Right lobe of liver (tissue), 6 donors: ENCODE measurements at regions not wholly inside any gene's neighbourhood (a gene's known extent, or its start where the extent isn't known, plus 50 kb on each side); places are given as distances from the start of the nearest gene placed in this dataset.

Experiments used
- ATAC-seq, 4 donors: fragments of 200-7000 bp; cut with Tn5 transposase; one replicate each; pipeline ENCODE4 v1.9.1; 2020; ENCODE audit warnings: mild to moderate bottlenecking in 4 of 4, moderate library complexity in 4 of 4
- DNase-seq, 3 donors: peaks; one replicate each; pipeline ENCODE4 v3.0.0-alpha.2; 2020
- H3K27ac ChIP-seq, 3 donors: fragments of 200-600 bp; one replicate each; pipeline ENCODE4 v1.8.0; 2022
- H3K27me3 ChIP-seq, 2 donors: fragments of 200-600 bp; one replicate each; pipeline ENCODE4 v1.8.0; 2022
- H3K36me3 ChIP-seq, 4 donors: fragments of 200-600 bp; sonication (generic) in 1 of 4; one replicate each; pipeline versions ENCODE4 v1.5.1 to v1.8.0; 2017 to 2022; ENCODE audit warnings: control low read depth in 1 of 4
- H3K4me1 ChIP-seq, 4 donors: fragments of 200-600 bp; sonication (generic) in 1 of 4; one replicate each; pipeline versions ENCODE4 v1.5.1 to v1.8.0; 2017 to 2022; ENCODE audit warnings: control low read depth in 1 of 4
- H3K4me3 ChIP-seq, 3 donors: fragments of 200-600 bp; one replicate each; pipeline ENCODE4 v1.8.0; 2022
- H3K9me3 ChIP-seq, 4 donors: fragments of 200-600 bp; sonication (generic) in 1 of 4; one replicate each; pipeline versions ENCODE4 v1.5.1 to v1.8.0; 2017 to 2022; ENCODE audit warnings: control low read depth in 1 of 4
- POLR2A ChIP-seq: fragments of 450-650 bp; IDR thresholded peaks from one replicate; pipeline ENCODE4 v1.6.1; 2017; ENCODE audit warnings: antibody characterized with exemption, mild to moderate bottlenecking
- WGBS: methylation state at CpG from one replicate; pipeline ENCODE4 v1.1.6; 2018; ENCODE audit warnings: low coverage, low lambda C conversion rate; ENCODE audit not compliant: insufficient coverage; ENCODE audit errors: missing lambda C conversion rate; 5-methylcytosine and 5-hydroxymethylcytosine counted together
- intact Hi-C, 2 donors: fragments of 100-400 bp; cut with DNase I; formaldehyde crosslinking; loops; one replicate each; pipeline versions ENCODE4 v1.11.2 to v1.14.1; 2022
- TF ChIP-seq, protein P1 (sequence below), 4 donors: fragments of 200-600 bp in 3 of 4; fragments of 450-650 bp in 1 of 4; IDR thresholded peaks; one replicate each; pipeline versions ENCODE4 v1.5.1 to v1.8.0; 2016 to 2022; ENCODE audit warnings: antibody characterized with exemption in 4 of 4, mild to moderate bottlenecking in 2 of 4
- donor health status: DM: no; HTN: yes; CAD: no.
- donor health status: DM: no; HTN: no; CAD: no.
- donor health status: DM: no; HTN: no; CAD: no.
- donor health status: DM: no; HTN: yes; CAD: no.
- donor health status: DM: no; HTN: yes; CAD: no.

DNA sequence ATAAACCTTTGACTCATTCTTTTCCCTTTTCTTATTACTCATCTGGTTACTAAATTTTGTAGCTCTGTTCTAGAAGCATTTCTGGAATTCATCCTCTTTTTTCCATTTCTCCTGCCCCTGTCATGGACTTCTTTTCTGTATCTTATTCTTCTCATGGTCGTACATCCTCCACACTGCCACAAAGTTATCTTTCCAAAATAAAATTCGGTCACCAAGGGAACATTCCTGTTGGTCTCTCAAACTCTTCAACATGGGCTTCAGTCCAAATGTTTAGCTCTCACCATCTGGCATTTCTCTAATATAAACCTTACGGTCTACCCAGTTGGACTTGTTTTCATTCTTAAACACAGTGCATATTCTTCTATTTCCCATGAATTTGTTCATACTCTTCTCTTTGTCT is 428.8 kb upstream of the ID4 start:
- WGBS, result 33% methylated on average over 3 of the region's 3 CpGs
- TF ChIP-seq, protein P1, sequence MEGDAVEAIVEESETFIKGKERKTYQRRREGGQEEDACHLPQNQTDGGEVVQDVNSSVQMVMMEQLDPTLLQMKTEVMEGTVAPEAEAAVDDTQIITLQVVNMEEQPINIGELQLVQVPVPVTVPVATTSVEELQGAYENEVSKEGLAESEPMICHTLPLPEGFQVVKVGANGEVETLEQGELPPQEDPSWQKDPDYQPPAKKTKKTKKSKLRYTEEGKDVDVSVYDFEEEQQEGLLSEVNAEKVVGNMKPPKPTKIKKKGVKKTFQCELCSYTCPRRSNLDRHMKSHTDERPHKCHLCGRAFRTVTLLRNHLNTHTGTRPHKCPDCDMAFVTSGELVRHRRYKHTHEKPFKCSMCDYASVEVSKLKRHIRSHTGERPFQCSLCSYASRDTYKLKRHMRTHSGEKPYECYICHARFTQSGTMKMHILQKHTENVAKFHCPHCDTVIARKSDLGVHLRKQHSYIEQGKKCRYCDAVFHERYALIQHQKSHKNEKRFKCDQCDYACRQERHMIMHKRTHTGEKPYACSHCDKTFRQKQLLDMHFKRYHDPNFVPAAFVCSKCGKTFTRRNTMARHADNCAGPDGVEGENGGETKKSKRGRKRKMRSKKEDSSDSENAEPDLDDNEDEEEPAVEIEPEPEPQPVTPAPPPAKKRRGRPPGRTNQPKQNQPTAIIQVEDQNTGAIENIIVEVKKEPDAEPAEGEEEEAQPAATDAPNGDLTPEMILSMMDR (IDR thresholded peaks at IDR 0.05), result no peak
- no peak for TF ChIP-seq POLR2A
- no peak overlapping the region for H3K4me3 ChIP-seq
- no peaks in the 10 kb centered on the region for H3K36me3 ChIP-seq
- H3K4me1 ChIP-seq, result no peaks in the 10 kb centered on the region
- H3K9me3 ChIP-seq, result no peaks in the 10 kb centered on the region
- ATAC-seq (no peak), DNase-seq (no peak)
- intact Hi-C loops, result no loop called here
- H3K27me3 ChIP-seq, result no peaks in the 10 kb centered on the region
- H3K27ac ChIP-seq, result no peak overlapping the region

DNA sequence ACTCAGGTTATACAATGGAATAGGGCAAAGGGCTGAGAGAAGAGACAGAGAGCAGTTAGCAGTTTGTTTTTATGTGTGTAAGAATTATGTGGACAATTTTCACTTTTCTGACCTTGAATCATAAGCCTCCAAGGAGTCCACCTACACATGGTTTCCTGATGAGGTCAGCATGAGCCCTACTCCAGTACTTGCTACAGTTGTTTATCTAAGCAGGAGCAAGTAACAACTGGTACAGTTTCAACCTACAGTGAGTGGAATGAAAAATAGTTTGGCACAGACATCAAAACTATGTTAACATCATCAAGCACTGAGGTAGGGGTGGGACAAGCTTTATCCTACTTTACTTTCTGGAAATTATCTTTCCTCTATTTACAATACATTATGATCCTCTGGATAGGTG is 426.7 kb upstream of the ID4 start:
- TF ChIP-seq, protein P1 (IDR thresholded peaks at IDR 0.05), result no peak
- no peak for TF ChIP-seq POLR2A
- H3K4me3 ChIP-seq, result no peak overlapping the region
- no peaks in the 10 kb centered on the region for H3K4me1 ChIP-seq
- no peak overlapping the region for H3K27ac ChIP-seq
- intact Hi-C loops, result no loop called here
- ATAC-seq (no peak), DNase-seq (no peak)
- H3K36me3 ChIP-seq, result no peaks in the 10 kb centered on the region
- no peaks in the 10 kb centered on the region for H3K27me3 ChIP-seq
- no peaks in the 10 kb centered on the region for H3K9me3 ChIP-seq

DNA sequence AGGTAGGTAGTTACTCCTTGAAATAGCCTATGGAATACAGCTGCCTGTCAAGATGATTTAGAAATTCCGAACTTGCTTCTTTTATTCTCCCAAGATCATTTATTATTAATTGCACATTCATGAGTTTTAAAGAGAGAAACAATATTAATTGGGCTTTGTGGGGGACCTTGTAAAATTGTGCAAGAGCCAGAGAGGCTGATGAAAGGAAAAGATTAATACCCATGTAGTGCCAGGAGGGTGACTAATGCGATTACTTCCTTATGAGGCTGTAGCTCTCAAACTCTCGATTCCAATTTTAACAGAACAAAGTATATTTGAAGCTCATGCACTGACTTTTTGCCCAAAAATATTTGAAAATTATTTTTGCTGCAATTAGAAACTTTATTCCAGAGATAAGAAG is 423.8 kb upstream of the ID4 start:
- Histone ChIP-seq H3K9me3 (no peaks in the 10 kb centered on the region), H3K4me1 (no peaks in the 10 kb centered on the region), H3K27me3 (no peaks in the 10 kb centered on the region), H3K27ac (no peak overlapping the region), H3K4me3 (no peak overlapping the region), H3K36me3 (no peaks in the 10 kb centered on the region)
- WGBS, result 43% methylated on average over 2 of the region's 3 CpGs
- TF ChIP-seq POLR2A, result no peak
- TF ChIP-seq, protein P1 (IDR thresholded peaks at IDR 0.05), result no peak
- ATAC-seq (no peak), DNase-seq (no peak)
- intact Hi-C loops, result no loop called here

DNA sequence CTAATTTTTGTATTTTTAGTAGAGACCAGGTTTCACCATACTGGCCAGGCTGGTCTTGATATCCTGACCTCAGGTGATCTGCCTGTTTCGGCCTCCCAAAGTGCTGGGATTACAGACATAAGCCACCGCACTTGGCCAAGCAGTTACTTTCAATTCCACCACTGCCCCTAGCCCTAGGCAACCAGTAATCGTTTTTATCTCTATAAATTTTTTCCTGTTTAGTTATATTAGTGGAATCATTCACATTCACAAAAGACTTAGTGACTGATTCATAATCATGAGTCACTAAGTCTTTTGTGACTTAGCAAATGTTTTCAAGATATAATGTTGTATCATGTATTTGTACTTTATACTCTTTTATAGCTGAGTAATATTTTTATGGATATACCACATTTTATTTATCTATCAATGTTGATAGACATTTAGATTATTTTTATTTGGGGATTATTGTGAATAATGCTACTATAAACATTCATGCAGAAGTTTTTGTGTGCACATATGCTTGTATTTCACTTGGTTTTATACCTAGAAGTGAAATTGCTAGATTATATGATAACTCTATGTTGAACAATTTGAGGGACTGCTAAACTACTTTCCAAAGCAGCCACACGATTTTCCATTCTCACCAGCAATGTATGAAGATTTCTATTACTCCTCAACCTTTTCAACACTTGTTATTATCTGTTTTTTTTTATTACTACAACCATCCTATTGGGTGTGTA is 421.4 kb upstream of the ID4 start:
- Histone ChIP-seq H3K27ac (no peak overlapping the region), H3K36me3 (no peaks in the 10 kb centered on the region), H3K4me3 (no peak overlapping the region), H3K27me3 (no peaks in the 10 kb centered on the region), H3K9me3 (no peaks in the 10 kb centered on the region), H3K4me1 (no peaks in the 10 kb centered on the region)
- no peak for TF ChIP-seq POLR2A
- DNase-seq, result no peak
- ATAC-seq, result no peak
- intact Hi-C loops, result no loop called here
- WGBS, result 36% methylated on average over 4 of the region's 4 CpGs

DNA sequence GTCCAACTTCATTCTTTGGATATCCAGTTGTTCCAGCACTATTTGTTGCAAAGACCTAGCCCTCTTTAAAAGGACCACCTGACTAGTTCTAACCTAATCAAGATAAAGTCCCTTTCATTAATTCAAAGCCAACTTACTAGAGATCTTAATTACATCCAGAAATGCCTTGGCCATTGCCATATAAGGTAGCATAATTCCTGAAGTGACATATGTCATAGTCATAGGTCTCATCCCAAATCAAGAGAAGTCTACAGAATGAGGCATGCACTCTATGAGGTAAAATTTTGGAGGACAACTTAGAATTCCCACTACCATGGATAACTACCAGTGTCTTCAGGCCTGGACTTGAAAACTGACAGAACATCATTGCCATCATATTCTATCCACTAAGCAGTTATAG is 420.4 kb upstream of the ID4 start:
- Histone ChIP-seq H3K27ac (no peak overlapping the region), H3K4me3 (no peak overlapping the region), H3K27me3 (no peaks in the 10 kb centered on the region), H3K9me3 (no peaks in the 10 kb centered on the region), H3K36me3 (no peaks in the 10 kb centered on the region), H3K4me1 (no peaks in the 10 kb centered on the region)
- intact Hi-C loops, result no loop called here
- DNase-seq (no peak), ATAC-seq (no peak)
- TF ChIP-seq, protein P1 (IDR thresholded peaks at IDR 0.05), result no peak
- TF ChIP-seq POLR2A, result no peak
